GM20431 (cell line): ENCODE measurements at regions not wholly inside any gene's neighbourhood (a gene's known extent, or its start where the extent isn't known, plus 50 kb on each side); places are given as distances from the start of the nearest gene placed in this dataset.

Experiments used
- in situ Hi-C: fragments of 300-500 bp; cut with MseI, MboI; formaldehyde crosslinking; loops from one replicate; pipeline ENCODE4 v1.15.0; 2020; ENCODE audit warnings: low sequenced_read_pairs; ENCODE audit not compliant: unreplicated experiment

DNA sequence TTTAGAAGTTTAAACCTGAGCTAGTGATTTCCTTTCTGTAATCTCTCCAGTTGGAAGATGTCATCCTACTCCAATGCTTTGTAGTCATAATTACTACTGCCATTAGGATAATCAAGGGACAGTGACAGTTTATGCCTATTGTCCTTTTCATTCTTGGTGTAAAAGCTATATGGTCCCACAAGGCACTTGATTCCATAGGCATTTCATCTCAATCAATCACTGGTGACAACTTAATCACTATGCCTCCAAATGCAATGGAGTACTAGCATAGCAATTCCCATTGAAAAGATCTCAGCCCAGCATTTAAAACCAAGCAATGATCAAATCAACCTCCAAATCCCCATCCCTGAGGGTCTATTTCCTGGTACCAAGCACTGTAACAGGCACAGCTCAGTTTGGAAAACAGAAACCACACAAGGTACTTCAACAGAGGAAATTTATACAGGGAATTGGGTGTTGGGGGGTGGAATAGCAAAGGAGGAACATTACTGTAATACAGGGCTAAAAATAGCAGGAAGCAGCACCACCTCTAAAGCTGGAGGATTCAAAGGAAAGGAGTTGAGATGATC lies 51.0 kb downstream of the FHIP2A start:
- in situ Hi-C loops: loop anchor here (10.0 kb wide), 1 partner anchor 252 kb away; no protein-coding TSS in a partner anchor

DNA sequence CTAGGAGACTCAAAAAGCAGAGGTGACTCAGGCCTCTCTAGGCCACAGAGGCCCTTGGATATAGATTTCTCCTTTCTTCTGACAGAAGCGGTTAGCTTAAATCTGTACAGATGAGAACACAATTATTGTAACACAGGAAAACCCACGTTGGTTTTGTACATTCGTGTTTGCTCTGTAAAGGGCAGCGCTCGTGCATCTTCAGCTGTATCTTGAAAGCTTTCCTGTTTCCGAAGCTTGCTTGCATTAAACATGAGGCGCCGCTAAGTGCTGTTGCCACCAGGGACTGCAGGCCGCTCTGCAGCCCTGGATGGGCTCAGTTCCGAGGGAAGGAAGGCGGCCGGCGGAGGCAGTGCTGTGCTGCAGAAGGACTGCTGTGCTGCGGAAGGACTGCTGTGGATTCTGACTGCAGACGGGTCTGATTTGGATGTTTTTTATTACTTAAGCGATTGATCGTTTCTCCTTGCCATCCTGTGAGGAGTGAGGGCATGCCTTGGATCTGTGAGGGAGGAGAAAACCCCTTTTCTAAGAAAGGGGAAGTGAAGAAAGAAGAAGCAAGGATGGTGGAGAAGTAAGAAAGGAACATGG lies 53.3 kb downstream of the FHIP2A start:
- in situ Hi-C loops: loop anchor here (10.0 kb wide), 1 partner anchor 250 kb away; no protein-coding TSS in a partner anchor

DNA sequence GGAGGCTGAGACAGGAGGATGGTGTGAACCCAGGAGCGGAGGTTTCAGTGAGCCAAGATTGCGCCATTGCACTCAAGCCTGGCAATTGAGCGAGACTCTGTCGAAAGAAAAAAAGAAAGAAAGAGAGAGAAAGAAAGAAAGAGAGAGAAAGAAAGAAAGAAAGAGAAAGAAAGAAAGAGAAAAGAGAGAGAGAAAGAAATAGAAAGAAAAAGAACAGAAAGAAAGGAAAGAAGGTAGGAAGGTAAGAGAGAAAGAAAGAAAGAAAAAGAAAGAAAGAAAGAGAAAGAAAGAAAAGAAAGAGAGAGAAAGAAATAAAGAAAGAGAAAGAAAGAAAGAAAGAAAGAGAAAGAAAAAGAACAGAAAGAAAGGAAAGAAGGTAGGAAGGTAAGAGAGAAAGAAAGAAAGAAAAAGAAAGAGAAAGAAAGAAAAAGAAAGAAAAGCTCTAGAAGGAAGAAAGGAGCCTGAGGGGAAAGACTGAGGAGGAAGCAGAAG lies 54.1 kb downstream of the FHIP2A start:
- in situ Hi-C loops: loop anchor here (10.0 kb wide), 1 partner anchor 249 kb away; no protein-coding TSS in a partner anchor

DNA sequence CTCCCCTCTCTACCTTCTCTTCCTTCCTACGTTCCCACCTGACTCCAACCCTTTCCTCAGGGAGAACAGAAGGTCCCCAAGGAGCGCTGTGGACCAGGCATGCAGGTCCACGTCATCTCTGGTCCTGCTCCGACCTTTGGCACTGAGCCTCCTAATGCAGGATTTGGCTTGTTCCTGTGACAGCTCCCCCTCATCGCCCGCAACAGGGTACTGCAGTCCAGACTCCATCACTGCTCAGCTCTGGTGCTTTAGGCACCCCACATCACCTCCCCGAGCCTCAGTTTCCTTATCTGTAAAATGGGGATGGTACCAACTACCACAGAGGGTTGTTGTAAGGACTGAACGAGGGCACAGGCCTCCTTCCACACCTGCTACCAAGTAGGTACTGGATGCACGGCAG lies 54.6 kb downstream of the FHIP2A start:
- in situ Hi-C loops: loop anchor here (10.0 kb wide), 1 partner anchor 249 kb away; no protein-coding TSS in a partner anchor

DNA sequence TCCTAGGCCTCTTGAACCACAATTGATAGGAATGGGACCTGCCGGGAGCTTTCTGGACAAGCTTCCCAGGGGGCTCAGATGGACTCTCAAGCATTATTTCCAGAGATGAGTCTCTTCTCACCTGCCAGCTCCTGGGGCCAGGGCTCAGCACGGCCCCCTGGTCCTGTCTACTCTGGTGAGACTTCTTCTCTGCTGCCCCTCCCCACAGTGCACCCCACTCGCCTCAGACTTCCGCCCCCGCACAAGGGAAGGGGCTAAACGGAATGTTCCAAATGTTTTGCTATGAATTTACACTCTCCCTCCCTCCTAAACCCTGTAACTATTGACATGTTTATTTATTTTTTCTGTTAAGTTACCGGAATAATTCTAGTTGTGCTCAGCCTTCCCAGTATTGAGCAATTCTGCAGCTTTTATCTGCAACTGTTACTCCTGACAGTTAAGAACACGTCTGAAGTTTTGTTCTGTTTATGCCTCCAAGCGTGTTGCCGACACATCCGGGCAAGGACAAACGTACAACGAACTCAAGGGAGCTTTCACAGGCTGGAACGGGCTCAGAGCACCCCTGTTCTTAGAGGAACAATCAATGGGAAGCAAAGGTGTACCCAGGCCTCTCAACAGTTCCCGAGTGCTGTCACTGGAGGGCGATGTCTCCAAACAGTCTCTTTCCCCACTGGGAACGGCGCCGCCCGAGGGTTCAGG lies 55.2 kb downstream of the FHIP2A start:
- in situ Hi-C loops: loop anchor here (10.0 kb wide), 1 partner anchor 248 kb away; no protein-coding TSS in a partner anchor

DNA sequence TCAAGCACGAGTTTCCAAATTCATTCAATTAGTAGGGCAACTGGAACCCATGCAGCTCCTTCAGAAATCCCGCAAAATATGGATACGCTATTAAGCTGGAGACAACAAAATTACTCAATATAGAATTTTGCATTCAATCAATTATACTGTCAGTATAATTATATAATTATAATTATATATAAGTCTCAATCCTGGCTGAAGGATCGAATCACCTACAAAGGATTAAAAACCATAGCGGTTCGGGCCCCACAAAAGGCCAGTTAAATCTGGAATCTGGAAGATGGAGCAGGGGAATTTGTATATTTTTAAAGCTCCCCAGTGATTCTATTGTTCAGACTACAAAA lies 55.7 kb downstream of the FHIP2A start:
- in situ Hi-C loops: loop anchor here (10.0 kb wide), 1 partner anchor 248 kb away; no protein-coding TSS in a partner anchor

DNA sequence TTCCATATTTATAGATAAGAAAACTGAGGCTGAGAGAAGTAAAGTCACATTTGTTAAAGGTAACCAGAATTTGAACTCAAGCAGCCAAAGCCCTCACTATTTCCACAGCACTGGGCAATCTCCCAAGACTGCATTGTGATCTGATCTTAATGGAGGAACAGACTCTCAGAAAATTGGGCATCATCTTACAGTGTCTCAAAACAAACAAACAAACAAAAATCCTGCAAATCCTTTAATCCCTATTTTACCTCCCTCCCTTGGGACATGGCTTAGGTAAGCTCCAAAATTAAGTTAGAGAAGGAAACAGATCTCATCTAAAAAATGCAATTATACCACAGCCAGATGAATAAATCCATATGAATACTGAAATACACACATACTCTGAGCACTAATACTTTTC lies 57.5 kb downstream of the FHIP2A start:
- in situ Hi-C loops: loop anchor here (10.0 kb wide), 1 partner anchor 246 kb away; no protein-coding TSS in a partner anchor

DNA sequence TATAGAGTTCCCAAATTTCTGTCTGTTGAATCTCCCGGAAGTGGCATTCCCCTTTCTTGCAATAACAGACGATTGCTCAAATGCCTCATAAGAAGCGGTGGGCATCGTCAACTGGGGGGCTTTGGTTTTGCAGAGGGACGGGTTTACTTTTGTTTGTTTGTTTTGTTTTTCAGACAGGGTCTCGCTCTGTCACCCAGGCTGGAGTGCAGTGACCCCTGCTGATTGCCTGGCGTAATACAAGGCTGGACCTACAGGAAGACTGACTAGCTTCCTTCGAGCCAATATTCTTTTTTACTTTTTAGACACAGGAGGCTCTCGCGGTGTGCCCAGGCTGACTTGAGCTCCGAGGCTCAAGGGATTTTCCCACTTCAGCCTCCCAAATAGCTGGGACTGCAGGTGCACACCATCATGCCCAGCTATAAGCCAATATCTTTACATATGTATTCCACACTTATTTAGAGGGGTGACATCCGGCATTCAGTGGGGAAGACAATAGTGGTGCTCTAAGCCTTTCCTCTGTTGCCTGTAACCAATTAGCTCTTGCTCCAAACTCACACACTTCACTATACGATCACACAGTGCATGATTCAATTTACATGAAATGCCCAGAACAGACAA lies 58.1 kb downstream of the FHIP2A start:
- in situ Hi-C loops: loop anchor here (10.0 kb wide), 1 partner anchor 245 kb away; no protein-coding TSS in a partner anchor

DNA sequence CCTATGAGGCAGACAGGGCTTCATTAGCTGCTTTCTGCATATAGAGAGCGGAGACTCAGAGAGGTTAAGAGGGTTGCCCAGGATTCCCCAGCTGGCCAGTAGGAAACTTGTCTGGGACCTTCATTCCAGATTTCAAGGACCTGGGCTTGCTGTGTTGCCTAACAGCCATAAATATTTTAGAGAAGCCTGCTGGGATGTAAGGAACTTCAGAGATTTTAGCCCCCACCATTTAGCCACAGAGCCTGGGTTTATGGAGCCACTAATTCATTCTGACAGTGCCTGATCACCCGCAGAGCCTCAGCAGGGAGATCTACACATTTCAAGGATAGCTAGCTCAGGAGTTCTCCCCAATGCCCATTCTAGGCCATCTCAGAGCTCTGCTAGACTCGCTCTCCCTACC lies 56.6 kb upstream of the TRUB1 start:
- in situ Hi-C loops: no loop called here

DNA sequence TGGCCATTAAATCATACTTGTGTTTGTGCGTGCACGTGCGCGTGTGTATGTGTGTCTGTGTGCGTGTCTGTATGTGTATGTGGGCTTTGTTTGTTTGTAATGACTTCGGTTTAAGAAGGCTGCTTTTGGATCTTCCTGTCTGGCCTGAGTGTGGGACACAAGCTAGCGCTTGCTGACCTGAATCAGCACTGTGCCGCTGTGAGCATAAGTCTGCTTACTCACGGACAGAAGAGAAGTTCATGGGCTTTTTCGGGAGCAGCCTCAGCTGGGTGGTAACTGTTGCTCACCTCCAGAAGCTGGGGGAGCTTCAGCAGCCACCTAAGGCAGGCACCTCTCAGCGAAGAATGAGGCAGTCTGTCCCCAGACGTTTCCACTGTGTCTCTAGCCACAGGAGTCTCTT lies 56.1 kb upstream of the TRUB1 start:
- in situ Hi-C loops: no loop called here

DNA sequence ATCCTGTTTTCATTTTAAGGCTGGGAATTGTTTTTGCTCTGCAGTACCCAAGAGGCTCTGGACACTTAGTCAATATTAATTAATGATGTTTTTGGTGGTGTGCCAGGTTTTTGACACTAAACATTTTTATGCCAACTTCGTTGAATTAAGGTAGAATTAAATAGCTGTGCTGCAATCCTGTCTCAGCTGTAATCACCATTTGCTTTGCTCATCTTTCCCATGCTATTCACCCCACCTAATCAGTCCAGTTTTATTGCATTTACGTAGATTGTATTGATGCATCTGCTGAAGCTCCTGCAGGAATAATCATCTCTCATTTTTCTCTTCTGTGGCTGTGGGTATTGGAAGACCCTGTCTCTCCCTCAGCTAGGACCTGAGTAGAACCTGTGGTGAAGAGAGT lies 52.6 kb upstream of the TRUB1 start:
- in situ Hi-C loops: no loop called here
